ENCODE measurements at regions not wholly inside any gene's neighbourhood (a gene's known extent, or its start where the extent isn't known, plus 50 kb on each side); places are given as distances from the start of the nearest gene placed in this dataset.

GRCh38 chr6:14194483-14194882 is 76.9 kb downstream of the CD83 start:
- no peak for DNase-seq (ENCODE audit: low read depth)
- TF ChIP-seq CTCF (conservative IDR thresholded peaks at IDR 0.05; ENCODE audit: low read depth, low read length) = no peak
- no peak overlapping the region for H3K4me3 ChIP-seq (ENCODE audit: low read depth, low read length)

GRCh38 chr6:14194976-14195375 is 77.4 kb downstream of the CD83 start:
- no peak for TF ChIP-seq CTCF (conservative IDR thresholded peaks at IDR 0.05; ENCODE audit: low read depth, low read length)

GRCh38 chr6:14196026-14196425 is 78.5 kb downstream of the CD83 start:
- no peak overlapping the region for H3K4me3 ChIP-seq (ENCODE audit: low read depth, low read length)
- TF ChIP-seq CTCF (conservative IDR thresholded peaks at IDR 0.05; ENCODE audit: low read depth, low read length) = no peak
- DNase-seq (ENCODE audit: low read depth) = no peak

More at GRCh38 chr6:14194976-14195375, 77.4 kb downstream of the CD83 start:
- H3K4me3 ChIP-seq (ENCODE audit: low read depth, low read length) = no peak overlapping the region
- no peak for DNase-seq (ENCODE audit: low read depth)

- no peak overlapping the region for H3K4me3 ChIP-seq (ENCODE audit: low read depth, low read length)
- TF ChIP-seq CTCF (conservative IDR thresholded peaks at IDR 0.05; ENCODE audit: low read depth, low read length) = no peak
- no peak for DNase-seq (ENCODE audit: low read depth)
Measured at GRCh38 chr6:14197118-14197517, 79.5 kb downstream of the CD83 start.

- TF ChIP-seq CTCF (conservative IDR thresholded peaks at IDR 0.05; ENCODE audit: low read depth, low read length) = no peak
- no peak overlapping the region for H3K4me3 ChIP-seq (ENCODE audit: low read depth, low read length)
- no peak for DNase-seq (ENCODE audit: low read depth)
Measured at GRCh38 chr6:14200047-14200446, 82.5 kb downstream of the CD83 start.

GRCh38 chr6:14202947-14203346 is 85.4 kb downstream of the CD83 start:
- TF ChIP-seq CTCF (conservative IDR thresholded peaks at IDR 0.05; ENCODE audit: low read depth, low read length) = no peak
- DNase-seq (ENCODE audit: low read depth) = no peak

GRCh38 chr6:14206391-14206790 is 88.8 kb downstream of the CD83 start:
- H3K4me3 ChIP-seq (ENCODE audit: low read depth, low read length) = no peak overlapping the region
- TF ChIP-seq CTCF (conservative IDR thresholded peaks at IDR 0.05; ENCODE audit: low read depth, low read length) = no peak
- DNase-seq (ENCODE audit: low read depth) = no peak

More at GRCh38 chr6:14202947-14203346, 85.4 kb downstream of the CD83 start:
- H3K4me3 ChIP-seq (ENCODE audit: low read depth, low read length) = no peak overlapping the region

Data from epithelial cell of proximal tubule (primary cell).